SKM-1 (cell line): ENCODE measurements at regions not wholly inside any gene's neighbourhood (a gene's known extent, or its start where the extent isn't known, plus 50 kb on each side); places are given as distances from the start of the nearest gene placed in this dataset.

Source experiments
- DNase-seq: peaks from one replicate; lab custom pipeline; 2025; ENCODE audit not compliant: unreplicated experiment; lab: John Stamatoyannopoulos, UW

DNA sequence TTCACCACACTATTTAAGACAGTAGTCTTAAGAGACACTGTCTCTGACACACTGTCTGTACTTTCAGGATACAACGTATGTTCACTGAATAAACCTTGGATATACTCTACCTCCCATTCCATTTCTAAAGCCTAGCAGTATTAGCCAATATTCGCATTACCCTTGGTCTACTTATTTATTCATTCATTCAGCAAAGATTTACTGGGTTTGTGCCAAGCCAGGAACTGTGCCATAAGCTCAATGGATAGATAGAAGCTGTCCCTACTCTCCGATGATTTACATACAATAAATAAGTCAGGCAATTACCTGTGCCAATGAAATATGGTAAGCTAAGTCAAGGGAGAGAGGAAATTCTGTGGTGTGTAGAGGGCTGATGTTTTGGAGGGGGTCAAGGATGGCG lies 195.2 kb upstream of the RAB4A start:
- DNase-seq = no peak

DNA sequence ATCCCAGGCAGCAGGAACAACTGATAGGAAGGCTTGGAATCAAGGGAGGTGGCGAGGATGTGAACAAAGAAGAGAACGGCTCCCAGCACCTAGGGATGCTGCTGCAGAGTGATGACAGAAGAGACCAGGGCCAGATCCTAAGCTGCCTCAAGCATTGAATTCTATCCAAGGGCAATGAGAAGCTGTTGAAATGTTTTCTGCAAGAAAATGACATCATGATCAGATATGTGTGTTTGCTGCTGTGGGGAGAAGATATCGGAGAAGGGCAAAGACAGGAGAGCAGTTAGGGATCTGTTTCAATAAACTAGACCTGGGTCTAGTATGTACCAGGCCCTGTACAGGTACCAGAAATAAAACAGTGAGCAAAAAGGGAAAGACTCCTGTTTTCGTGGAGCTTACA lies 194.7 kb upstream of the RAB4A start:
- no peak for DNase-seq

DNA sequence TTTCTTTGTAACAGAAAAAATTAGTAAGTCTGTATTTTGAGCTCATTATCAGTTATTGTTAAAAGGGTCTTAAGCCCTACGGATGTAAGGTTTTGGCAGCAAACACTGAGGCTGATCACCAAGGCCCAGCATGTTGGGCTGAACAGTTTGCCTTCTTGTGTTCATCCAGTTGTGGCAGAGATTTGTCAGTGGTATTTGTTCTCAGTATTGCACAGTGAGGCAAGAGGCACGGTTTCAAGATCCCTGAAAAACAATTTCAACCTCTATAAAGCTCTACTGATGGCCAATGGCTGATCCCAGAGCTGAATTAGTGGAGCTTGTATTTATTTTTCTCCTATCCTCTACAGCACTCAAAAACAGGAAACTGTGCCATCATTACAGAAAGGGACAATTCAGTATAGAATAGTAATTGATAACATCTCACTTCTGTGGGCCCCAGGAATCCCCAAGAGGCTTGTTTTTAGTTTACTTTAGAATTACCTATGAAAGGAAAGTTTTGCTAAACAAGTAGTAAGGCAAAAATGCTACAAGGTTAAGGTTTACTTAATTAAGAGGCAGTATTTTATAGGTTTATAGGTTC lies 191.8 kb upstream of the RAB4A start:
- DNase-seq = no peak

DNA sequence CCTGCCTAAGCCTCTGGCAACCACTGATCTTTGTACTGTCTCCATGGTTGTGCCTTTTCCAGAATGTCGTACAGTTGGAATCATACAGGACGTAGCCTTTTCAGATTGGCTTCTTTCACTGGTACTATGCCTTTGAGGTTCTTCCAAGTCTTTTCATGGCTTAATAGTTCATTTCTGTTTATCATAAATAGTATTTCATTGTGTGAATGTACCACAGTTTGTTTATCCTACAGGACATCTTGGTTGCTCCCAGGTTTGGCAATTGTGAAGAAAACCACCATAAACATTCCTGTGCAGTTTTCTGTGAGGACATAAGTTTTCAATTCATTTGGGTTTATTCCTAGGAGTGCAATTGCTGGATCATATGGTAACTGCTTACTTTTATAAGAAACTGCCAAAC lies 190.6 kb upstream of the RAB4A start:
- no peak for DNase-seq

DNA sequence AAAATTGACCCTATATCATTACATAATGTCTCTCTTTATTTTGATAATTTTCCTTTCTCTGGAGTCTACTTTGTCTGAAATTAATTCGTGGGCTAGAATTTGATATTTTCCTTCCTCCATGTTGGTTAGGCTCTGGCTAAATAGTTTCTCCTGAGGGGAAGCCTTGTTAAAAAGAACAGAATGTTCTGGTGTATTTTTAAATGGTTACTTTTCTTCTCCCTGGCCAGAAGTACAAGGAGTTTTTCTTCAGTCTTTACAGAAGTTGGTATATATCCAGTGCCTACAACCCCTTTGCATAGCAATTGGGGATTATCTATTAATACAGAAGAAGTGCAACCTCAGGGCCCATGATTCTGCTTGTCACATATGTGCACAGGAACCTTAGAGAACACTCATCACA lies 185.6 kb upstream of the RAB4A start:
- DNase-seq = no peak

DNA sequence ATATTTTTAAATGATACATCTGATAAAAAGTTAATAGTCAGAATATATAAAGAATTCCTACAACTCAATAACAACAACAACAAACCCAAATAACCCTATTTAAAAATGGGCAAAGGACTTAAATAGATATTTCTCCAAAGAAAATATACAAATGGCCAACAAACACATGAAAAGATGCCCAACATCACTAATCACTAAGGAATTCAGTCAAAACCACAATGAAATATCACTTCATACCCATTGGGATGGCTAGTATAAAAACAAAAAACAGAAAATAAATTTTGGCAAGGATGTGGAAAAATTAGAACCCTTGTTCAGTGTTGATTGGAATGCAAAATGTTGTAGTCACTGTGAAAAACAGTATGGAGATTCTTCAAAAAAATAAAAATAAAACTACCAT lies 184.8 kb upstream of the RAB4A start:
- DNase-seq = no peak

DNA sequence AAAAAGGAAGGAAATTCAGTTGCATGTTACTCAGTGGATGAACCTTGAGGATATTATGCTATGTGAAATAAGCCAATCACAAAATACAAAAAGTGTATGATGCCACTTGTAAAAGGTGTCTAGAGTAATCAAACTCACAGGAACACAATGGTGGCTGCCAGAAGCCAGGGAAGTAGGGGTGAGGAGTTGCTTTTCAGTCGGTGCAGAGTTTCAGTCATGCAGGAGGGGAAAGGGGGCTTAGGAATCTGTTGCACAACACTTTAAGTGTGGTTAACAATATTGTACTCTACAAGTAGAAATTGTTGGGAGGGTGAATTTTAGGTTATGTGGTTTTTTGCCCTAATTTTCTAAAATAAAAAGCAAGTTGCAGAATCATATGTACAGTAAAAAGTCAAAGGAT lies 184.2 kb upstream of the RAB4A start:
- no peak for DNase-seq

DNA sequence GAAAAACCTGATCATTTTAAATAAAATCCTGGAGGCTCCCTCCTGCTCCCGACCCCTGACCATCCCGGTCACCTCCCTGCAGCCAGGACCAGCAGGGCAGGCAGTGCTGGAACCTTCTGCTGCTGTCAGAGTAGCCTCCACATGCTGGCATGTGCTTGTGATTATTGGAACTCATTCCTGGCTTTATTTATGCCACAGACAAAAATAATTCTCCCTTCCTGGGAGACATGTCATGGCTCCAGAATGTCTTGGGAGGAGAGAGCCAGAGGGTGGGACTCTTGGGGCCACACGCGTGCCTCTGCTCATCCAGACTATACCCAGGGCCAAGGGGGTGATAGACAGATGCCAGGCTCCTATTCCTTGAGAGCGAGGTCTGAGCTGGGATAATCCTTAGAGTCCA lies 183.6 kb upstream of the RAB4A start:
- DNase-seq = no peak

DNA sequence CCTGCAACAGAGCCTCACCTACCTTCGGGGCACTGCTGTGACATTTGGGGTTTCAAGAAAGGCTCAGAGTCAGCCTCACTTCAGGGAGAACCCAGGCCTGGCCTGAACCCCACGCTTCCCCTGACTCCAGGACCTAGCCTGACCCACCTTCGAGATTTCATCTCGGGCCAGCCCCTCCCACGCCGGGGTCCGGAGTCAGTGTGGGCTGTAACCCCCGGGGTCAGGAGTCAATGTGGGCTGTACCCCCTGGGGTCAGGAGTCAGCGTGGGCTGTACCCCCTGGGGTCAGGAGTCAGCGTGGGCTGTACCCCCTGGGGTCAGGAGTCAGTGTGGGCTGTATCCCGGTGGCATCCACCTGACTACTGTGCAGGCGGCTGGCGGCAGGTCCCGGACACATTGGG lies 183.0 kb upstream of the RAB4A start:
- no peak for DNase-seq

DNA sequence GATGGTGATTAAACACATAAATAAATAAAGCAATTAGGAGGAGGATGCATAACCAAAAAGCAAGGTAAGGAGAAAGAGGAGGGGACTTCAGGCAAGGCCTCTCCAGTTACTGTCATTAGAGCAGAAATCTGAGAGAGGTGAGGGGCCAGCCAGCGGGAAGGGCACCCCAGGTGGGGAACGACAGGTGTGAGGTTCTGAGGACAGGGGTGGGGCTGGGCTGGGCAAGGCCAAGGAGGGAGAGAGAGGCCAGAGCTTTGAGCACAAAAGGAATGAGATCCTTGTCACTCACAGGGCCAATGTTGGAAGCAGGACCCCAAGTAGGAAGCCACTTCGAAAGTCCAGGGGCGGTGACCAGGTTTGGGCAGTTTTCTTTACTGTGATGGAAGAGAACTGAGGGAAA lies 182.2 kb upstream of the RAB4A start:
- DNase-seq = no peak

DNA sequence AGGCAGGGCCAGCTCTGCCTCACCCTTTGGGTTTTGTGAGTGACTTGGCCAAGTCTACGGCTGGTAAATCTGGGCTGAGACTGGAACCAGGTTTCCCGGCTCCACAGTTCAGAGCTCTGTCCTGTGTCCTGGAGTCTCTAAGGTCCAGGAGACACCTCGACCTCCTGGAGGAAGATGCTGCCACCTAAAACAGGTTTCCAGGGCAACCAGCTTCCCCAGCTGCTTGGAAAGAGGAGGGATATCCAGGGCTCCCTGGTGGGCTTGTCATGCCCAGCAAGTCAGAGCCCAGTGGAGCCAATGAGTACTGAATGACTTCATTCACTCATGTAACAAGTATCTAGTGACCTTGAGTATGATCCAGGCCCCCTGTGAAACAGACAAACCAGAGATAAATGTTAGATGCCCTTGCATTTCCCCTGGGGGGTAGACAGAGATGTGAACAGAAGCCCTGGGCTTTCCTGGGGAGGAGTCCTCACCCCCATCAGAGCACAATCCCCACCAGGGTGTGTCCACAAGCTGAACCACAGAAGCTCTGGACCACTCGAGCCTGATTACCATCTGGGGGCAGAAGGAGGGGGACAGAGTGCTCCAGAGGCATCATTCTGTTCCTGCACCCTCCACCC lies 181.2 kb upstream of the RAB4A start:
- no peak for DNase-seq

DNA sequence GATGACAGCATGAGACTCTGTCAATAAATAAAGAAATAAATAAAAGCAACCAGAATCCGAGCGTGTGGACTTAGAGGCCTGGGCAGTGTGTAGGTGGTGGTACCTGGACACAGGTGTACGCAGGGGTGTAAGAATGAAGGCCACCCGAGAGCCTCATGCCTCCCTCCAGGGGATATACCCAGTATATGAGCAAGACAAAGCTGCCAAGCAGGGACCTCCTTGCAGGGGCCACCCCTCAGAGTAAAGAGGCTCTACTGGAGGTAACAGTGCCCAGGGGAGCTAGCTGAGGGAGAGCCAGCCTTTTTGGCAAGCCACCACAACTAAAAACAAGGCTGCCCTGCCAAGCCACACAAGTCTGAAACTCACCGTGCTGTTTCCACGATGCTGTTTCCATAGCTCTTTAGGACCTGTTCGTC lies 179.2 kb upstream of the RAB4A start:
- no peak for DNase-seq

DNA sequence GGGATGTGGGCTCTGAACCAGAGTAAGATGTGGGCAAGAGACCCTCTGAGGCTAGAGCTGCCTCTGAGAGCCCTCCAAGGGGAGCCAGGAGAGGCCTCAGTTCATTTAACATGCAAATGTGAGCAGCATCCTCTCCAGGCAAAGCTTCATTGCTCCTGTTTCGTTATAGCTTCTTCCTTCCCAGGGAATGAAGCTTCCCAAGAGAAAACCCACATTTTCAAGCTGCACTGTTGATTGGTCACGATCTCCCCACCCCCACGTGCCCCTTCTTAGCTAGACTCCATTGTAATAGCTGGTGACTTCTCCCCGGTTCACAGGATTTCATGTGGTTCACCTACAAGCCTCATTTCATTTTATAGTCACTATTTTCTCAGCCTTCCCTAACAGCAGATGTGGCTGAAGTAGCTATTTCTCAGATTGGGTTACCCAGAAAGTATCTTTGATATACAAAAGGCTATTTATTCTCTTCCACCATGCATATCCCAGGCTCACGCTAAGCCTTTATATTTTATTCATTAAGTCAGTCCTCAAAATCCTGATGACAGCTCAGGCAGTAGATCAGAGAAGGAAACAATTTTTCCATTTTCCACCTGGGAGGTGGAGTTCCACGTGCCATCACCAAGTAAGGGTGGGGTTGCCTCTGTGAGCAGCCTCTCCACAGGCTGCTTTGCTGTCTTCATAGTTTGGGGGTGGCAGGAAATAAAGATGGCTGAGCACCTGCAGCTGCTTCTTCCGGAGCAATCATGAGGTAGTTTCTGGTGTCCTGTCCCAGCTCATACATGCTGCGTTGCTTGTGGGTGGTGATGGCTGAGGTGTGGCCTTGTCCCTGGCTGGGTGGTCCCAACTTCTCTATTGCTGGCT lies 178.3 kb upstream of the RAB4A start:
- DNase-seq = no peak

DNA sequence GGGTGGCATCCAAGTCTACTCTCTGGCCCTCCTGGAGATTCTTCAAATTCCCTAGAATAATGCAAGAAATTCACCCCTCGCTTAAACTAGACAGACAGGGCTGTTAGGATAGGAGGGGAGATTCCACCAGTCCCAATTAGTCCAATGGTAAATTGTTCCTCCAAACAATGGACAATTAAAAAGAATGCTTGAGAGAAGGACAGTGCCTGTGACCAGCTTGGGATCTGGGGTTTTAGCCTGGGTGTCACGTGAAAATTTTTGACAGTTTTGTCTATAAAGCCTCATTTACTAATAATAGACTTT lies 177.7 kb upstream of the RAB4A start:
- DNase-seq = no peak

DNA sequence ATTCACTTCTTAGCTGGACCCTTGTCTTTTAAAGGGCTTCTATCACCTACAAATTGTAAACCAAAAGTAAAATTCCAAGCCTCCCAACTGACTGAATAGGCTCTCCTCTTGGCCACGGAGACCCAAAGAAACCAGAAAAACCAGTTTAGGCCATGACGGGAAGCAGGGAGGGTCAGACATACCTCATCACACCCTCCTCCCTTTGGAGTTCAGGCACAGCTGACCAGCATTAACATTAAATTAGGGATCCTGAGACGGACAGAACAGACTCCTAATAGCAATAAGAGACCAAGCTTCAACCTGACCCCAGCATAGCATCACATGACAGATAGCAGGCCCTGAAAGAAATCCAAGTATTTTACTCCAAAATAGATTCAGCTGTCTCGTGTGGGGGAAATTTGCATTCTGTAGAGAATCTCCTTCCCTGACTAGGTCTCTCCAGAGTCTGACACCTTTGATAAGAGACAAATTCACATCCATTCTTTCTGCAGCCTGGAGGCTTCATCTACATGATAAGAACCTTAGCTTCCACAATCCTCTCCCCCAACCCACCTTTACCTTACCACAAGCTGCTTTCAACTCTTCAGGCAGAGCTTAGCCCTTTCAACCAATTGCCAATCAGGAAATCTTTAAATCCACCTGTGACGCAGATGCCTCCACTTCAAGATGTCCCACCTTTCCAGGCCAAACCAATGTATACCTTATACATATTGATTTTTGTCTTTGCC lies 177.1 kb upstream of the RAB4A start:
- DNase-seq = no peak

DNA sequence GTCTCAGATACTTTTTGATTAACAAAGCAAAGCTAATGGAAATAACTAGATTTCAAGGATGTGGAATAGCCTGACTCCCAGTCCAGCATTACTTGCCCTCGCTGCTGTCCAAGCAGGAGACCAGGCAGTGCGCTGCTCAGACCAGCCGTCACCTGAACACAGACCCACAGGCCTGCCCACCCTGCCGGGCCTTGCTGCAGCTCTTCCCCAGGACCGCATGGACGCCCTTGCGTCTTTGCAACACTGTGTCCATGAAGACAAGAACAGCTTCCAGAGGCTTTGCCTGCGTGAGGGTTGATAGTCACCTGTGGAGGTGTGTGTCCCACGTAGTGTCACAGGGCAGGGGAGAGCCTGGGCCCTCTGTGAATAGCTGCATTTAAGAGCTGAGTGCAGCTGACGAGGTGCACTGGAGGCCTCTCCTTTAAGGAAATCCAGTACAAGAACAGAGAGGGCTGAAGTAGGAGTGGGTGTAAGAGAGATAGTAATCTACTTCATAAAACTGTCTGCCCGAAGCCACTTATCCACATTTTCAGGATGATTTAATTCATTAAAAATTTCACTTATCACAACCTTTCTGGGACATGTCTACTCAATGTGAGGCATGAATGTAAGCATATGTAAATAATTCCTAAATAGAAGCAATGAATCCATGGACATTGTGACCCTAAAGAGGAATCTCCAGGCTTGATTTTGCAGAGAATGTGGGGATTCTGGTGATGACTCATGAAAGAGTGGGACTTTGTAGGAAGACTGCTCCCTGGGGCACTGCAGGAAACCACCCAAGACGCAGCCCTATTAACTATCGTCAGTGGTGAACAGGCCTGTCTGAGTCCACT lies 176.2 kb upstream of the RAB4A start:
- no peak for DNase-seq

DNA sequence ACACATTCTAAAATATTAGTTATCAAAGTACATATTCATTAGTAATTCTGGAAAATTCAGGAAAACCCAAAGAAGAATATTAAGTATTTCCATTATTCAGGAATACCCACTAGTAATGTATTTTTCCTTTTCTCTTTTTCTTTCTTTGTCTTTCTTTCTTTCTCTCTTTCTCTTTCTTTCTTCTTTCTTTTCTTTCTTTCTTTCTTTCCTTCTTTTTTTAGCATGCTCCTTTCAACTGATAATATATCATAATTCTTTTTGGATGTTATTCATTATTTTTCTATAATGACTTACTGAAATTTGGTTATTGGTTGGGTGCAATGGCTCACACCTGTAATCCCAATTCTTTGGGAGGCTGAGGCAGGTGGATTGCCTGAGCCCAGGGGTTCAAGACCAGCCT lies 175.6 kb upstream of the RAB4A start:
- DNase-seq = no peak

DNA sequence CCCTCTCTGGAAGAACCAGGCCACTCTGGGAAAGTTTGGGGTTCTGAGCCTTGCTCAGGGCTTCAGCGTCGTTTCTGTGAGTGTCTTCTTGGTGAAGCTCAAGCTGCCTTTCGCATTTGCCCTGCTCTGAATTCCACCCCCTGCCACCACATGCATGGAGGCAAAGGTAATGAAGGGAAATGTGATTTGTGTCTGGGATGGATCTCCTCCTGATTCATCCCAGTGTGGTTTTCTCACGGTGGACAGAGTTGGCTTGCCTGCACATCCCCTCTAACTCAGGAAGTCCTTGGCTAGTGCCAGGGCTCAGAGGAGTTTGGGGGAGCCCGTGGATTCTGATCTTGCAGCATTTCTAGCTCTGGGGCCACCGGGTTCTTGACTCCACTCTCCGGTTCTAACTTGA lies 173.6 kb upstream of the RAB4A start:
- no peak for DNase-seq

DNA sequence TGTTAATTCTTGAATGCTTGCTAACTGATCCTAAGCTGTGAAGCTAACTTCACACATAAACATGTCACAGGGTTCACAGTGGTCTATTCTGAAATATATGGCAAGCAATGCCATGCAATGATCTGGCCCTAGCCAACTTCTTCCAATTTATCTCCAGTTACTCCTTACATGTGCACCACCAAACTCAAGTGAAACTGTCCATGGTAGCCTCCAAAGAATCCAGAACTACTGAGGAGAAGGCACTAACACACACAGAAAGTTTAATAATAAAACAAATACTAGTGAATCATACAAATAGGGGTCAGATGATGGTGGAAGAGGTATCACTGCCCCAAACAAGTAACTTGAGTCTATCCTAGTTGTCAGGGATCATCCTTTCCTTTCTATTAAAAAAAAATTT lies 172.6 kb upstream of the RAB4A start:
- DNase-seq = no peak

DNA sequence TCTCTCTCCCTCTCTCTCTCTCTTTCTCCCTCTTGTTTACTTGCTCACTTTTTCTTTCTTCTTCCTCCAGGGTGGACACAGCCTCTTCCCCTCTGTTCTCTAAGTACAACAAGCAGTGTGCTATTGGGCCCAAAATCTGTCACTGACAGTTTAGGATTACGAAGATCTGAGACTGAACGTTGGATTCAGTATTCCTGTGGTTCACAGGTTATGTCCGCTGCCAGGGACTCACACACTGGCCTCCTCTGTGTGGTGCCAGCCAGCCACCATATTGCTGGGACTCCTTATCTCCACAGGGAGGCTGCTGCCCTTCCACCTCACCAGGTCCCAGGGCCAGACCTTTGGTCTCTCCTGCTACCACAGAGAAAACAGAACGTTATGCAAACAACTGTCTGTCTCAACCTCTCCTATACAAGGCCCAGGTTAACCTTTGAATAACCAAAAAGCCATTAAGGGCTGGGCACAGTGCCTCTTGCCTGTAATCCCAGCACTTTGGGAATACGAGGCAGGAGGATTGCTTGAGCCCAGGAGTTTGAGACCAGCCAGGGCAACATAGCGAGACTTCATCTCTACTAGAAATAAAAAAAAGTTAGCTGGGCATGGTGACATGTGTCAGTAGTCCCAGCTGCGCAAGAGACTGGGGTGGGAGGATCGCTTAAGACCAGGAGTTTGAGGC lies 171.9 kb upstream of the RAB4A start:
- DNase-seq = no peak
